ENCODE measurements at regions not wholly inside any gene's neighbourhood (a gene's known extent, or its start where the extent isn't known, plus 50 kb on each side); places are given as distances from the start of the nearest gene placed in this dataset.

DNA sequence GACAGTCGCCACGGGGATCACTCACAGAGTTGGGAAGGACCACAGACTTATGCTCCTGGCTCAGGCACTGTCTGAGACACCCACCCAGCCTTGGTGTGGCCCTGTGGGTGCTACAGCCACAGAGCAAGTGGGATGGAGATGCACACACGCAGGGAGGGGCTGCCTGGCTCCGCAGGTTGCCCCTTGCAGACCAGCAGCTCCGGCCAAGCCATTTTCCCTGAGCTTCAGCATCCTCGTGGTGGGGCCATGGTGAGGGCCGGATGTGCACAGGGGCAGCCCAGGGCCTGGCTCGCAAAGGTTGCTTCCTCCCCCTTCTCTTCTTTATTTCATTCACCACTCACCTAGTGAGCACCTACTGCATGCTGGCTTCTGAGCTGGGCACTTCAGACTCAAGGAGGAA, 55.4 kb upstream of the GRIP2 start:
- TF ChIP-seq CTCF (IDR thresholded peaks at IDR 0.05) (no peak), POLR2AphosphoS5 (IDR thresholded peaks at IDR 0.05) (no peak), POLR2A (IDR thresholded peaks at IDR 0.05) (no peak)

All from breast epithelium (tissue), 3 donors.